WTC11 (cell line): ENCODE measurements at regions not wholly inside any gene's neighbourhood (a gene's known extent, or its start where the extent isn't known, plus 50 kb on each side); places are given as distances from the start of the nearest gene placed in this dataset.

Source experiments
- ATAC-seq: fragments of 200-7000 bp; cut with Tn5 transposase; 2 replicates; pipeline ENCODE4 v1.10.0; 2021; ENCODE audit warnings: mild to moderate bottlenecking, moderate library complexity
- CTCF ChIA-PET: fragments of 300-600 bp; sonication (Branson Sonifier 250); formaldehyde crosslinking; loops from one replicate; lab custom pipeline; 2021; ENCODE audit warnings: antibody characterized with exemption; lab: Charles Lee
- POLR2A ChIA-PET: fragments of 350-600 bp; sonication (Branson Sonifier 250); formaldehyde crosslinking; loops from one replicate; lab custom pipeline; 2021; ENCODE audit warnings: antibody characterized with exemption; lab: Charles Lee
- DNase-seq: peaks from one replicate; pipeline ENCODE4 v3.0.0; 2021; ENCODE audit warnings: low spot score
- H3K27ac Mint-ChIP-seq: 2 replicates; pipeline ENCODE4 v1.8.0; 2021; ENCODE audit warnings: mixed read lengths
- H3K27me3 Mint-ChIP-seq: 2 replicates; pipeline ENCODE4 v1.8.0; 2021; ENCODE audit warnings: low read depth, mild to moderate bottlenecking, moderate library complexity, mixed read lengths
- H3K36me3 Mint-ChIP-seq: 2 replicates; pipeline ENCODE4 v1.8.0; 2021; ENCODE audit warnings: mixed read lengths
- H3K4me1 Mint-ChIP-seq: 2 replicates; pipeline ENCODE4 v1.8.0; 2022; ENCODE audit warnings: mixed read lengths
- H3K4me3 Mint-ChIP-seq: 2 replicates; pipeline ENCODE4 v1.8.0; 2021; ENCODE audit warnings: mild to moderate bottlenecking, moderate library complexity, mixed read lengths
- H3K9me3 Mint-ChIP-seq: 2 replicates; pipeline ENCODE4 v1.8.0; 2021; ENCODE audit warnings: mixed read lengths
- ARID4B ChIP-seq: sonication (generic); formaldehyde crosslinking; IDR thresholded peaks from 2 replicates; pipeline ENCODE4 v1.8.0; 2023; ENCODE audit warnings: missing genetic modification reagents, mild to moderate bottlenecking, borderline replicate concordance
- CDX4 ChIP-seq: fragments of 250-450 bp; sonication (Bioruptor Pico); IDR thresholded peaks from 2 replicates; pipeline ENCODE4 v1.9.0; 2021; ENCODE audit warnings: moderate library complexity, mild to moderate bottlenecking, inconsistent platforms, borderline replicate concordance
- CREB1 ChIP-seq: sonication (generic); formaldehyde crosslinking; IDR thresholded peaks from 2 replicates; pipeline ENCODE4 v1.8.0; 2023; ENCODE audit warnings: mild to moderate bottlenecking, missing genetic modification reagents
- CREM ChIP-seq: sonication (generic); formaldehyde crosslinking; IDR thresholded peaks from 2 replicates; pipeline ENCODE4 v1.8.1; 2022; ENCODE audit warnings: mild to moderate bottlenecking, missing genetic modification reagents, moderate library complexity
- GTF2I ChIP-seq: fragments of 250-450 bp; sonication (Bioruptor Pico); conservative IDR thresholded peaks from 2 replicates; pipeline ENCODE4 v1.4.0; 2021; ENCODE audit warnings: mild to moderate bottlenecking
- MYBL2 ChIP-seq: sonication (generic); formaldehyde crosslinking; IDR thresholded peaks from 2 replicates; pipeline ENCODE4 v1.8.1; 2023; ENCODE audit warnings: mild to moderate bottlenecking, moderate library complexity, missing genetic modification reagents
- NFYB ChIP-seq: sonication (generic); formaldehyde crosslinking; conservative IDR thresholded peaks from 2 replicates; pipeline ENCODE4 v1.8.0; 2022; ENCODE audit warnings: low read depth, missing genetic modification reagents
- OVOL2 ChIP-seq: fragments of 250-450 bp; sonication (Bioruptor Pico); IDR thresholded peaks from 2 replicates; pipeline ENCODE4 v1.9.0; 2021; ENCODE audit warnings: mild to moderate bottlenecking, borderline replicate concordance
- SMAD3 ChIP-seq: sonication (generic); formaldehyde crosslinking; IDR thresholded peaks from 2 replicates; pipeline ENCODE4 v1.8.0; 2022; ENCODE audit warnings: missing genetic modification reagents, mild to moderate bottlenecking, borderline replicate concordance
- SOX15 ChIP-seq: fragments of 250-450 bp; sonication (Bioruptor Pico); IDR thresholded peaks from 2 replicates; pipeline ENCODE4 v1.9.0; 2021; ENCODE audit warnings: mild to moderate bottlenecking
- ZBTB21 ChIP-seq: sonication (generic); formaldehyde crosslinking; IDR thresholded peaks from 2 replicates; pipeline ENCODE4 v1.8.1; 2023; ENCODE audit warnings: mild to moderate bottlenecking, missing genetic modification reagents, borderline replicate concordance
- ZBTB43 ChIP-seq: sonication (generic); formaldehyde crosslinking; IDR thresholded peaks from 2 replicates; pipeline ENCODE4 v1.8.1; 2023; ENCODE audit warnings: mild to moderate bottlenecking, missing genetic modification reagents
- ZNF396 ChIP-seq: fragments of 250-450 bp; sonication (Bioruptor Pico); IDR thresholded peaks from 2 replicates; pipeline ENCODE4 v1.8.0; 2021; ENCODE audit warnings: mild to moderate bottlenecking, moderate library complexity, borderline replicate concordance
- ZNF416 ChIP-seq: fragments of 250-450 bp; sonication (Bioruptor Pico); IDR thresholded peaks from 2 replicates; pipeline ENCODE4 v1.9.0; 2021; ENCODE audit warnings: mild to moderate bottlenecking, inconsistent platforms
- TF ChIP-seq, protein P1 (sequence below): sonication (generic); formaldehyde crosslinking; conservative IDR thresholded peaks from 2 replicates; pipeline ENCODE4 v1.8.1; 2022; ENCODE audit warnings: mild to moderate bottlenecking, missing genetic modification reagents

DNA sequence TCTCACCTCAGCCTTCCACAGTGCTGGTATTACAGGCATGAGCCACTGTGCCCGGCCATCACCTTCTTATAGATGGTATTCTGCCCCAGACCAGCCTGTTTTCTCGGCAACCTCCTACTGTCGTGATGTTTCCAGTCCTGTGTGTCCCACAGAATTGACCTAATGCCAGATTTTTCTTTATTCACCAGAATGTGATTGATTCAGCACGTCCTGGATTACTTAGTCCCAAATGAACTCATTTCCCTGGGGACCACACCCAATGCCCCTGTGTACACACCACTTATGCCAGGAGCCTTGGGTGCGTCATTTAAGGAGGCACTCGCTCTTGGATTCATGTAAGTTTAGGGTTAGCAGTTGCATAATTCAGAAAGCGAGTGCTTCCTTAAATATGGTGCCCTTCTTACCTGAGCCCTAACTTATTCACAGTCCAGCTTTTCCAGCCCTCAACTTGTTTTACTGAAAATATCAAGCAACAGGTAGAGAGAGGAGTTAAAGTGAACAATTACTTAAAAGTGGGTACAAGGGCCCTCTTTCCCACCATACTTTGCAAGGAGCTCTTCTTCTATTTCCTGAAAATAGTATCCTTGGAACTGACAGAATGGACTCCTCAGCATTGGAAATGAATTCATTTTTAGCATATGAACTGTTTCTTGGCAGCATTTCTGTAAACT is 64.6 kb upstream of the UBE2E1 start:
- ATAC-seq, result no peak
- Mint-ChIP-seq H3K36me3 (no peaks in the 10 kb centered on the region), H3K27me3 (peaks cover 57% of the 10 kb centered on the region), H3K9me3 (no peaks in the 10 kb centered on the region), H3K4me1 (peaks cover 82% of the 10 kb centered on the region), H3K27ac (no peak overlapping the region), H3K4me3 (no peak overlapping the region)
- POLR2A ChIA-PET, result interaction anchor here (0.7 kb wide), 1 partner anchor 75 kb away, joined by 3 read pairs; no protein-coding TSS in a partner anchor
- CTCF ChIA-PET, result interaction anchor here (1.0 kb wide), 1 partner anchor 20 kb away, joined by 3 read pairs; no protein-coding TSS in a partner anchor
- TF ChIP-seq, protein P1, sequence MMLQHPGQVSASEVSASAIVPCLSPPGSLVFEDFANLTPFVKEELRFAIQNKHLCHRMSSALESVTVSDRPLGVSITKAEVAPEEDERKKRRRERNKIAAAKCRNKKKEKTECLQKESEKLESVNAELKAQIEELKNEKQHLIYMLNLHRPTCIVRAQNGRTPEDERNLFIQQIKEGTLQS (CRISPR knock-in tag), result no peak
- TF ChIP-seq GTF2I, result no peak
- TF ChIP-seq MYBL2 (CRISPR knock-in tag), result no peak
- no peak for TF ChIP-seq ZBTB43 (CRISPR knock-in tag)
- no peak for TF ChIP-seq CDX4 (CRISPR knock-in tag)
- no peak for TF ChIP-seq CREB1 (CRISPR knock-in tag)
- TF ChIP-seq ZNF396 (CRISPR knock-in tag), result no peak
- no peak for TF ChIP-seq ARID4B
- no peak for TF ChIP-seq SOX15 (CRISPR knock-in tag)
- no peak for TF ChIP-seq OVOL2
- TF ChIP-seq NFYB (CRISPR knock-in tag), result no peak
- DNase-seq, result no peak

GRCh38 chr3:23743141-23743784 is 62.5 kb upstream of the UBE2E1 start:
- no peaks in the 10 kb centered on the region for H3K36me3 Mint-ChIP-seq
- H3K9me3 Mint-ChIP-seq, result no peaks in the 10 kb centered on the region
- ChIA-PET CTCF (interaction anchor here (1.0 kb wide), 3 partner anchors 18 to 91 kb away, joined by 3 to 4 read pairs (median 3); no protein-coding TSS in a partner anchor), POLR2A (no interaction called here)
- H3K27ac Mint-ChIP-seq, result no peak overlapping the region
- ATAC-seq (peak; percentile 77), DNase-seq (peak; percentile 61)
- peak overlapping the region; percentile 50 for H3K4me3 Mint-ChIP-seq
- peaks cover 59% of the 10 kb centered on the region for H3K27me3 Mint-ChIP-seq
- no peak for TF ChIP-seq ZNF416 (CRISPR knock-in tag)
- TF ChIP-seq ZBTB21 (CRISPR knock-in tag), result no peak
- TF ChIP-seq SMAD3 (CRISPR knock-in tag), result no peak
- no peak for TF ChIP-seq CREM
- H3K4me1 Mint-ChIP-seq, result peaks cover 87% of the 10 kb centered on the region
